CD14-positive monocyte (primary cell): ENCODE measurements at regions not wholly inside any gene's neighbourhood (a gene's known extent, or its start where the extent isn't known, plus 50 kb on each side); places are given as distances from the start of the nearest gene placed in this dataset.
"Not testable (repeated sequence)": the region's sequence is repeated elsewhere in the genome, so short reads cannot be mapped to it uniquely, and the experiment has no call there.

Experiments
- DNase-seq, 3 donors: peaks; one replicate each; pipeline ENCODE4 v3.0.0-alpha.2; 2011 to 2022
- H2AFZ ChIP-seq: 2 replicates; pipeline ENCODE4 v1.6.0; 2012; ENCODE audit warnings: mild to moderate bottlenecking, low read depth, low read length, inconsistent platforms; ENCODE audit not compliant: insufficient read depth, poor library complexity, severe bottlenecking
- H3K27ac ChIP-seq, 2 donors: 1 replicate in 1 of 2; 2 replicates in 1 of 2; pipeline ENCODE4 v1.5.1; 2012 to 2013; ENCODE audit warnings: low read length in 2 of 2, control low read depth in 1 of 2, inconsistent platforms in 1 of 2, low read depth in 1 of 2, mild to moderate bottlenecking in 1 of 2
- H3K27me3 ChIP-seq, 2 donors: one replicate each; pipeline versions ENCODE4 v1.6.0 to v1.6.1; 2011 to 2013; ENCODE audit warnings: low read length in 2 of 2; ENCODE audit not compliant: control insufficient read depth in 2 of 2, insufficient read depth in 2 of 2
- H3K36me3 ChIP-seq, 2 donors: replicated peaks in 1 of 2; 1 replicate in 1 of 2; 2 replicates in 1 of 2; pipeline versions ENCODE4 v1.5.1 to v1.6.1; 2012 to 2013; ENCODE audit warnings: low read length in 2 of 2, control low read depth in 1 of 2, inconsistent platforms in 1 of 2, mild to moderate bottlenecking in 1 of 2; ENCODE audit not compliant: insufficient read depth in 2 of 2, control insufficient read depth in 1 of 2
- H3K4me1 ChIP-seq, 2 donors: 1 replicate in 1 of 2; 2 replicates in 1 of 2; pipeline versions ENCODE4 v1.5.1 to v1.6.1; 2012 to 2013; ENCODE audit warnings: low read length in 2 of 2, control low read depth in 1 of 2, inconsistent platforms in 1 of 2, mild to moderate bottlenecking in 1 of 2, moderate library complexity in 1 of 2; ENCODE audit not compliant: insufficient read depth in 2 of 2, control insufficient read depth in 1 of 2
- H3K4me2 ChIP-seq: replicated peaks from 2 replicates; pipeline ENCODE3; 2012; ENCODE audit warnings: low read length, moderate library complexity, mild to moderate bottlenecking; ENCODE audit not compliant: poor library complexity, severe bottlenecking; ENCODE audit errors: extremely low read depth
- H3K4me3 ChIP-seq, 3 experiments: fragments of 200-600 bp in 1 of 3; sonication (generic) in 1 of 3; replicated peaks in 1 of 3; 1 replicate in 2 of 3; 2 replicates in 1 of 3; pipeline ENCODE4 v1.5.1; 2011 to 2013; ENCODE audit warnings: low read length in 3 of 3, mild to moderate bottlenecking in 3 of 3, control low read depth in 2 of 3, low read depth in 2 of 3, inconsistent platforms in 1 of 3, moderate library complexity in 1 of 3
- H3K79me2 ChIP-seq: 2 replicates; pipeline ENCODE4 v1.6.0; 2012; ENCODE audit warnings: mild to moderate bottlenecking, control low read depth, inconsistent platforms, low read length, moderate library complexity; ENCODE audit not compliant: insufficient read depth
- H3K9ac ChIP-seq: 2 replicates; pipeline ENCODE4 v1.6.0; 2017; ENCODE audit warnings: low read length, mild to moderate bottlenecking; ENCODE audit not compliant: insufficient read depth, poor library complexity, severe bottlenecking
- H3K9me3 ChIP-seq, 2 donors: replicated peaks in 1 of 2; 1 replicate in 1 of 2; 2 replicates in 1 of 2; pipeline versions ENCODE4 v1.5.1 to v1.6.1; 2012 to 2013; ENCODE audit warnings: low read length in 2 of 2, control low read depth in 1 of 2; ENCODE audit not compliant: control insufficient read depth in 1 of 2, insufficient read depth in 1 of 2
- H4K20me1 ChIP-seq: 2 replicates; pipeline ENCODE4 v1.6.0; 2012; ENCODE audit warnings: mild to moderate bottlenecking, low read length, control low read depth, moderate library complexity; ENCODE audit not compliant: insufficient read depth
- H3K27ac Mint-ChIP-seq, 7 donors: one replicate each; pipeline ENCODE4 v1.8.0; 2020; ENCODE audit warnings: mild to moderate bottlenecking in 7 of 7, mixed read lengths in 7 of 7, moderate library complexity in 6 of 7, inconsistent platforms in 2 of 7
- H3K27me3 Mint-ChIP-seq, 3 donors: one replicate each; pipeline ENCODE4 v1.8.0; 2021 to 2022; ENCODE audit warnings: low read depth in 3 of 3, mild to moderate bottlenecking in 3 of 3, mixed read lengths in 3 of 3, moderate library complexity in 3 of 3, inconsistent platforms in 1 of 3
- H3K36me3 Mint-ChIP-seq, 2 donors: one replicate each; pipeline ENCODE4 v1.8.0; 2020; ENCODE audit warnings: mixed read lengths in 2 of 2, inconsistent platforms in 1 of 2, mild to moderate bottlenecking in 1 of 2
- H3K4me1 Mint-ChIP-seq: one replicate; pipeline ENCODE4 v1.8.0; 2020; ENCODE audit warnings: mild to moderate bottlenecking, mixed read lengths
- H3K4me3 Mint-ChIP-seq, 2 donors: one replicate each; pipeline ENCODE4 v1.8.0; 2020; ENCODE audit warnings: mild to moderate bottlenecking in 2 of 2, mixed read lengths in 2 of 2, moderate library complexity in 1 of 2
- H3K9me3 Mint-ChIP-seq, 7 donors: one replicate each; pipeline ENCODE4 v1.8.0; 2020 to 2022; ENCODE audit warnings: mixed read lengths in 7 of 7, mild to moderate bottlenecking in 6 of 7, moderate library complexity in 6 of 7, inconsistent platforms in 2 of 7
- CTCF ChIP-seq: fragments of 200-600 bp; IDR thresholded peaks from one replicate; pipeline ENCODE4 v1.8.0; 2022; ENCODE audit warnings: antibody characterized with exemption, mild to moderate bottlenecking
- WGBS: methylation state at CpG from one replicate; pipeline ENCODE4 v1.1.5; 2013; ENCODE audit warnings: missing lambda C conversion rate; ENCODE audit not compliant: insufficient coverage; 5-methylcytosine and 5-hydroxymethylcytosine counted together
- intact Hi-C, 2 donors: fragments of 100-400 bp; cut with micrococcal nuclease; formaldehyde crosslinking; loops; one replicate each; pipeline versions ENCODE4 v1.15.0 to v1.15.1; 2023

DNA sequence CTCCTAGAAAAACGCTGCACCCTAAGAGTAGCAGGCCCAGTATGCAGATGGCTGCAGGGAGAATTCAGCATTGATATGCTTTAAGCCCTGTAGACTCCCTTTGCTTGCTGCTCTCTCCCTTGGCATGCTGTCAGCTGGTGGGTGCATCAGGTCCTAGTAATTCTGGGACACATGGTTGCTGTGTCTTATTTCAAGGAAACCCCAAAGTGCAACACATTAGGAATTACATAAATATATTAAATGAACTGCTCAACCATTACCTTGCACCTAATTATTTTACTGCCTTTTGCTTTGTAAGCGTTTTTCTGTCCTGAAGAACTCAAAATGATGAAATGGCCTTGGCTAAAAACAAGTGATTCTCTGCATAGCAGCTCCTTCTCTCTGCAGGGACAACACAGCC is 516.3 kb downstream of the ZIC3 start:
- no peaks in the 10 kb centered on the region for H3K27me3 ChIP-seq
- DNase-seq = no peak
- H3K4me1 ChIP-seq = no peaks in the 10 kb centered on the region
- H3K79me2 ChIP-seq = no peaks in the 10 kb centered on the region
- H3K4me2 ChIP-seq = no peak overlapping the region
- intact Hi-C loops = no loop called here
- H4K20me1 ChIP-seq = no peaks in the 10 kb centered on the region
- H3K4me3 ChIP-seq = no peak overlapping the region
- no peaks in the 10 kb centered on the region for H3K36me3 ChIP-seq
- H3K4me1 Mint-ChIP-seq = no peaks in the 10 kb centered on the region
- peaks cover 0 to 7% (median 0%) of the 10 kb centered on the region in 7 donors for H3K9me3 Mint-ChIP-seq
- no peaks in the 10 kb centered on the region for H3K36me3 Mint-ChIP-seq
- H2AFZ ChIP-seq = no peak overlapping the region
- 80% methylated on average over 1 of the region's 2 CpGs for WGBS
- H3K4me3 Mint-ChIP-seq = no peak overlapping the region
- no peak for TF ChIP-seq CTCF
- H3K27ac Mint-ChIP-seq = no peak overlapping the region
- no peak overlapping the region for H3K27ac ChIP-seq
- H3K9ac ChIP-seq = no peak overlapping the region
- H3K27me3 Mint-ChIP-seq = no peaks in the 10 kb centered on the region
- H3K9me3 ChIP-seq = no peaks in the 10 kb centered on the region

- H3K79me2 ChIP-seq = no peaks in the 10 kb centered on the region
- WGBS = no CpG with 5 or more reads among the region's 2 CpGs
- intact Hi-C loops = no loop called here
- H3K27me3 Mint-ChIP-seq = no peaks in the 10 kb centered on the region
- H3K27me3 ChIP-seq = no peaks in the 10 kb centered on the region
- no peaks in the 10 kb centered on the region for H3K9me3 ChIP-seq
- no peaks in the 10 kb centered on the region for H3K4me1 Mint-ChIP-seq
- H3K9ac ChIP-seq = no peak overlapping the region
- H3K4me3 Mint-ChIP-seq = no peak overlapping the region
- H3K4me1 ChIP-seq = no peaks in the 10 kb centered on the region
- H3K36me3 ChIP-seq = no peaks in the 10 kb centered on the region
- no peak for TF ChIP-seq CTCF
- DNase-seq = no peak
- peaks cover 0 to 7% (median 0%) of the 10 kb centered on the region in 7 donors for H3K9me3 Mint-ChIP-seq
- H3K4me2 ChIP-seq = no peak overlapping the region
- H3K4me3 ChIP-seq = no peak overlapping the region
- no peak overlapping the region for H2AFZ ChIP-seq
- no peak overlapping the region for H3K27ac Mint-ChIP-seq
- no peaks in the 10 kb centered on the region for H3K36me3 Mint-ChIP-seq
- H4K20me1 ChIP-seq = no peaks in the 10 kb centered on the region
- no peak overlapping the region for H3K27ac ChIP-seq
Observed at GRCh38 chrX:138082896-138083295, 517.0 kb downstream of the ZIC3 start.

DNA sequence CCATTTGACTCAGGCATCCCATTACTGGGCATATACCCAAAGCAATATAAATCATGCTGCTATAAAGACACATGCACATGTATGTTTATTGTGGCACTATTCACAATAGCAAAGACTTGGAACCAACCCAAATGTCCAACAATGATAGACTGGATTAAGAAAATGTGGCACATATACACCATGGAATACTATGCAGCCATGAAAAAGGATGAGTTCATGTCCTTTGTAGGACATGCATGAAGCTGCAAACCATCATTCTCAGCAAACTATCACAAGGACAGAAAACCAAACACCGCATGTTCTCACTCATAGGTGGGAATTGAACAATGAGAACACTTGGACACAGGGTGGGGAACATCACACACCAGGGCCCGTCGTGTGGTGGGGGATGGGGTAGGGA is 545.0 kb downstream of the ZIC3 start:
- H3K27ac ChIP-seq, H3K36me3 Mint-ChIP-seq, H3K4me1 ChIP-seq, H3K79me2 ChIP-seq, H3K4me3 ChIP-seq, H2AFZ ChIP-seq, H3K9me3 ChIP-seq, H3K36me3 ChIP-seq, DNase-seq, H3K9ac ChIP-seq, H3K27ac Mint-ChIP-seq, H3K4me1 Mint-ChIP-seq, H3K4me2 ChIP-seq, intact Hi-C loops, H3K27me3 Mint-ChIP-seq, H3K9me3 Mint-ChIP-seq, H4K20me1 ChIP-seq, H3K27me3 ChIP-seq, H3K4me3 Mint-ChIP-seq: not testable (repeated sequence)
- no CpG with 5 or more reads among the region's 3 CpGs for WGBS
